Gastroesophageal sphincter (tissue), 4 donors: ENCODE measurements at regions not wholly inside any gene's neighbourhood (a gene's known extent, or its start where the extent isn't known, plus 50 kb on each side); places are given as distances from the start of the nearest gene placed in this dataset.

Source experiments
- ATAC-seq: fragments of 150-250 bp; one replicate; pipeline ENCODE4 v1.9.1; 2016; ENCODE audit warnings: mild to moderate bottlenecking, moderate library complexity
- H3K27ac ChIP-seq, 4 donors: fragments of 200-600 bp; sonication (generic) in 3 of 4; 1 replicate in 3 of 4; 2 replicates in 1 of 4; pipeline ENCODE4 v1.5.1; 2016 to 2019
- H3K27me3 ChIP-seq: fragments of 200-600 bp; sonication (generic); one replicate; pipeline ENCODE4 v1.5.1; 2019
- H3K36me3 ChIP-seq, 2 donors: fragments of 200-600 bp; sonication (generic); one replicate each; pipeline ENCODE4 v1.5.1; 2019; ENCODE audit warnings: control low read depth in 1 of 2
- H3K4me1 ChIP-seq, 3 donors: fragments of 200-600 bp; sonication (generic); 1 replicate in 2 of 3; 2 replicates in 1 of 3; pipeline ENCODE4 v1.5.1; 2016 to 2019; ENCODE audit warnings: control low read depth in 2 of 3
- H3K4me3 ChIP-seq, 2 donors: fragments of 200-600 bp; sonication (generic); one replicate each; pipeline ENCODE4 v1.5.1; 2019; ENCODE audit warnings: mild to moderate bottlenecking in 1 of 2, moderate library complexity in 1 of 2
- H3K9me3 ChIP-seq, 3 donors: fragments of 200-600 bp; sonication (generic); one replicate each; pipeline ENCODE4 v1.5.1; 2017 to 2019; ENCODE audit warnings: control low read depth in 2 of 3
- EP300 ChIP-seq: sonication (generic); formaldehyde crosslinking; IDR thresholded peaks from one replicate; pipeline ENCODE4 v1.6.1; 2017; ENCODE audit warnings: antibody characterized with exemption, mild to moderate bottlenecking
- POLR2A ChIP-seq, 2 donors: fragments of 450-650 bp; IDR thresholded peaks; one replicate each; pipeline ENCODE4 v1.6.1; 2017; ENCODE audit warnings: antibody characterized with exemption in 2 of 2, mild to moderate bottlenecking in 2 of 2, moderate library complexity in 1 of 2
- POLR2AphosphoS5 ChIP-seq: sonication (generic); formaldehyde crosslinking; IDR thresholded peaks from one replicate; pipeline ENCODE4 v1.6.1; 2017; ENCODE audit warnings: antibody characterized with exemption
- WGBS, 2 donors: methylation state at CpG; one replicate each; pipeline ENCODE4 v1.1.5; 2018; ENCODE audit warnings: low coverage in 1 of 2; 5-methylcytosine and 5-hydroxymethylcytosine counted together
- TF ChIP-seq, protein P1 (sequence below), 4 experiments: fragments of 200-600 bp in 2 of 4; fragments of 450-650 bp in 2 of 4; sonication (generic) in 1 of 4; IDR thresholded peaks; one replicate each; pipeline ENCODE4 v1.5.1; 2017 to 2019; ENCODE audit warnings: antibody characterized with exemption in 4 of 4, mild to moderate bottlenecking in 2 of 4, moderate library complexity in 2 of 4

DNA sequence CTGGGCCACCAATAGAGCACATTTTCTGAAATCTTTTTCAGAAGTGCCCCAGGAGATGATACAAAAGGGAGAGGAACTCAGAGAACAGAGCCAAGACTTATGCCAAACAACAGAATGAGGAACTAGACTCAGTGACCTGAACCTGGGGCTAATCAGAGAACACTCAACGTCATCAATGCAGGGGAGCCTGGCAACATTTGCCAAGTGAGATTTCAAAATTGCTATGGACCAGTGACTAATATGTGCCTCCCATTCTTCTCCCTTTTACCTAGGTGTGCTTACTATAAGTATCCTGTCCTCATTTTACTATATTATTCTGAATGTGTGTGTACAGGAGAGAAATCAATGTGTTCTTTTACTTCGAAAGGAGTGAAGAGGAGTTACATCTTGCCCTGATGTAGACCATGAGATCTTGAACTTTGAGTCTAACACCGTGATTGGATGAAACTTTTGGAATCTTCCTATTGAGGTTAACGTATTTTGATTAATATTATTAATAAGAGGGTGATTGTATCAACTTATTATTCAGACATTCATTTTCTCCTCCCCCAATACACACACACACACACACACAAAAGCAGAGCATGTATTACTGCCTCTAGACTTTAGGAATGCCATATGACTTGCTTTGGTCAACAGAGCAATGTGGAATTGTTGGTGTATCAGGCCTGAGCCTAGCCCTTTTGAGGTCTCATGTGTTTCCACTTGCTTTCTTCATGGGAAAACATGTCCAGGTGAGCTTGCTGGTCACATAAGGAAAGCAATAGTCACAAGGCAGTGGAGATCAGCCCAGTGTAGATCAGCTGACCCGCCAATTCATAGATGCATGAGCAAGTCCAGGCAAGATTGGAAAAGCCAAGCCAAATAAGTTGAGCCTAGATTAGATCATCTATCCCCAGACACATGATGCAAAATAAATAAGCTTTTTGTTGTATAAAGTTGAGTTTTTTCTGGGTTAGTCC, 80.3 kb upstream of the ETS2 start:
- Histone ChIP-seq H3K4me1 (no peaks in the 10 kb centered on the region), H3K27me3 (no peaks in the 10 kb centered on the region), H3K36me3 (no peaks in the 10 kb centered on the region), H3K27ac (no peak overlapping the region), H3K9me3 (peaks cover 0 to 25% (median 0%) of the 10 kb centered on the region in 3 donors), H3K4me3 (no peak overlapping the region)
- 85 to 96% methylated on average over 4 to 5 of the region's 5 CpGs for WGBS, 2 donors
- no peak for ATAC-seq
- no peak for TF ChIP-seq POLR2A (IDR thresholded peaks at IDR 0.05)
- TF ChIP-seq, protein P1, sequence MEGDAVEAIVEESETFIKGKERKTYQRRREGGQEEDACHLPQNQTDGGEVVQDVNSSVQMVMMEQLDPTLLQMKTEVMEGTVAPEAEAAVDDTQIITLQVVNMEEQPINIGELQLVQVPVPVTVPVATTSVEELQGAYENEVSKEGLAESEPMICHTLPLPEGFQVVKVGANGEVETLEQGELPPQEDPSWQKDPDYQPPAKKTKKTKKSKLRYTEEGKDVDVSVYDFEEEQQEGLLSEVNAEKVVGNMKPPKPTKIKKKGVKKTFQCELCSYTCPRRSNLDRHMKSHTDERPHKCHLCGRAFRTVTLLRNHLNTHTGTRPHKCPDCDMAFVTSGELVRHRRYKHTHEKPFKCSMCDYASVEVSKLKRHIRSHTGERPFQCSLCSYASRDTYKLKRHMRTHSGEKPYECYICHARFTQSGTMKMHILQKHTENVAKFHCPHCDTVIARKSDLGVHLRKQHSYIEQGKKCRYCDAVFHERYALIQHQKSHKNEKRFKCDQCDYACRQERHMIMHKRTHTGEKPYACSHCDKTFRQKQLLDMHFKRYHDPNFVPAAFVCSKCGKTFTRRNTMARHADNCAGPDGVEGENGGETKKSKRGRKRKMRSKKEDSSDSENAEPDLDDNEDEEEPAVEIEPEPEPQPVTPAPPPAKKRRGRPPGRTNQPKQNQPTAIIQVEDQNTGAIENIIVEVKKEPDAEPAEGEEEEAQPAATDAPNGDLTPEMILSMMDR (IDR thresholded peaks at IDR 0.05), result no peak
- no peak for TF ChIP-seq EP300
- no peak for TF ChIP-seq POLR2AphosphoS5

DNA sequence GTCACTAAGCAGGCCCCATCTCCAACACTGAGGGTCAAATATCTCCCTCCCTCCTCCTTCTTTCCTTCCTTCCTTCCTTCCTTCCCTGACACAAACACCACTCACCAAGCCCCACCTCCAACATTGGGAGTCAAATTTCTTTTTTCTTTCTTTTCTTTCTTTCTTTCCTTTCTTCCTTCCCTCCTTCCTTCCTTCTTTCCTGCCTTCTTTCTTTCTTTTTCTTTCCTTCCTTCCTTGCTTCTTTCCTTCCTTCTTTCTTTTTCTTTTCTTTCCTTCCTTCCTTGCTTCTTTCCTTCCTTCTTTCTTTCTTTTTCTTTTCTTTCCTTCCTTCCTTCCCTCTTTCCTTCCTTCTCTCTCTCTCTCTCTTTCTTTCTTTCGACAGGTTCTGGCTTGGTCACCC, 79.2 kb upstream of the ETS2 start:
- Histone ChIP-seq H3K36me3 (no peaks in the 10 kb centered on the region), H3K9me3 (peaks cover 0 to 25% (median 0%) of the 10 kb centered on the region in 3 donors), H3K4me3 (no peak overlapping the region), H3K27me3 (no peaks in the 10 kb centered on the region), H3K27ac (no peak overlapping the region), H3K4me1 (no peaks in the 10 kb centered on the region)
- ATAC-seq, result no peak
- WGBS, 2 donors, result no CpG with 5 or more reads among the region's 1 CpG
- TF ChIP-seq, protein P1 (IDR thresholded peaks at IDR 0.05), result no peak
- TF ChIP-seq POLR2A (IDR thresholded peaks at IDR 0.05), result no peak
- no peak for TF ChIP-seq EP300
- no peak for TF ChIP-seq POLR2AphosphoS5

DNA sequence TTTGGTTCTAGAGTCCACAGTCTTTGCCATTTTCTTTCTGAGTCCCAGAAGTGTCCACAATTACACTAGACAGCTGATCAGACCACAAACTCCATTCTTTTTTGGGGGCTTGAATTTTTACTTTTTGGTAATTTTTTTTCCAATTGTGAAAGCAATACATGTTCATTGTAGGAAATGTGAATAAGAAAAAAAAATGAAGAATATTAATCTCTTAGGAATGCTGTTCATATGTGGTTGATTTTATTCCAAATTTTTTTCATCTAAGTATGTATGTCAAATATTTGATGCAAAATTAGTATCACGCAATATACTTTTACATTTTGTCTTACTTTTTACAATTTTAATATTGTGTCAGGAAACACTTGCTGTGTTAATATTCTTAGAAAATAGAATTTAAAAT, 76.4 kb upstream of the ETS2 start:
- no peak overlapping the region for H3K4me3 ChIP-seq
- H3K27me3 ChIP-seq, result no peaks in the 10 kb centered on the region
- H3K9me3 ChIP-seq, result peaks cover 0 to 25% (median 0%) of the 10 kb centered on the region in 3 donors
- peaks cover 0 to 4% (median 0%) of the 10 kb centered on the region in 3 donors for H3K4me1 ChIP-seq
- ATAC-seq, result no peak
- H3K36me3 ChIP-seq, result no peaks in the 10 kb centered on the region
- TF ChIP-seq POLR2A (IDR thresholded peaks at IDR 0.05) (no peak), POLR2AphosphoS5 (no peak), EP300 (no peak)
- TF ChIP-seq, protein P1 (IDR thresholded peaks at IDR 0.05), result no peak
- H3K27ac ChIP-seq, result no peak overlapping the region
- 89 to 95% methylated on average over 1 of the region's 1 CpG for WGBS, 2 donors

DNA sequence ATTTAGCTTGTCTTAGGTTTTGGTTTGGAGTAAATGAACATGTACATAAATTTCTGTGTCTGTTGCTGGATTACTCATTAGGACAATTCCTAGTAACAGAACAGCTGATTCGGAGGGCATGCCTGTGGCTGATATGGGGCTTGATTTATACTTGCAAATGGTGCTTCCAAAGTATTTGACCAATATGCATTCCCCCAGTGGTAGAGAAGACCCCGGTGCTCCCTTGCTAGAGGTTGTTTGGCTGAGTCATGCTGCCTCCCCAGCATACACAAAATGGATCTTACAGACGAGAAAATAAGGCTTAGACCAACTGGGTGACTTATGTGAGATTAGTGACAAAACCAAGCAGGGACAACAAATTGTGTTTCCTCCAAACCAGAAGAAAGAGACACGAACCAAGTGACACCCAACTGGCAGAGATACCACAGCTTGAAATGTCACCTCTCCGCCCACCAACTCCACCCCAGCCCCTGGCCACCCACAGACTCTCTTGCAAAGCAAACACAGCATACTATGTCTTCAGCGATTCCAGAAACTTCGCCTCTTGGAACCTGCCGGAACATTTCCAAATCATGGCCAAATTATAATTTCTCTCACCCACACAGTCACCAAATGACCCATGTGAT, 75.9 kb upstream of the ETS2 start:
- H3K9me3 ChIP-seq, result peaks cover 0 to 19% (median 0%) of the 10 kb centered on the region in 3 donors
- H3K36me3 ChIP-seq, result no peaks in the 10 kb centered on the region
- 59 to 66% methylated on average over 6 to 7 of the region's 8 CpGs for WGBS, 2 donors
- no peak for ATAC-seq
- no peak overlapping the region for H3K4me3 ChIP-seq
- peaks cover 0 to 10% (median 0%) of the 10 kb centered on the region in 3 donors for H3K4me1 ChIP-seq
- H3K27me3 ChIP-seq, result no peaks in the 10 kb centered on the region
- TF ChIP-seq EP300, result no peak
- TF ChIP-seq, protein P1 (IDR thresholded peaks at IDR 0.05), result no peak
- no peak for TF ChIP-seq POLR2AphosphoS5
- no peak for TF ChIP-seq POLR2A (IDR thresholded peaks at IDR 0.05)
- no peak overlapping the region for H3K27ac ChIP-seq
